Spleen (tissue), 11 donors: ENCODE measurements at regions not wholly inside any gene's neighbourhood (a gene's known extent, or its start where the extent isn't known, plus 50 kb on each side); places are given as distances from the start of the nearest gene placed in this dataset.

Experiments
- DNase-seq: peaks from one replicate; pipeline ENCODE4 v3.0.0-alpha.2; 2020
- H3K27ac ChIP-seq, 8 donors: fragments of 200-600 bp; sonication (generic) in 7 of 8; 1 replicate in 4 of 8; 2 replicates in 4 of 8; pipeline versions ENCODE4 v1.5.0 to v1.8.0; 2016 to 2021; ENCODE audit warnings: inconsistent platforms in 4 of 8, mild to moderate bottlenecking in 4 of 8, moderate library complexity in 1 of 8
- H3K27me3 ChIP-seq, 7 donors: fragments of 200-600 bp; sonication (generic) in 6 of 7; replicated peaks in 1 of 7; 1 replicate in 4 of 7; 2 replicates in 3 of 7; pipeline versions ENCODE4 v1.5.0 to v1.8.0; 2016 to 2021; ENCODE audit warnings: inconsistent platforms in 3 of 7, mild to moderate bottlenecking in 1 of 7
- H3K36me3 ChIP-seq, 6 donors: fragments of 200-600 bp; sonication (generic) in 5 of 6; 1 replicate in 4 of 6; 2 replicates in 2 of 6; pipeline versions ENCODE4 v1.5.0 to v1.8.0; 2016 to 2021; ENCODE audit warnings: inconsistent platforms in 2 of 6
- H3K4me1 ChIP-seq, 6 donors: fragments of 200-600 bp; sonication (generic) in 5 of 6; 1 replicate in 3 of 6; 2 replicates in 3 of 6; pipeline versions ENCODE4 v1.5.0 to v1.8.0; 2016 to 2021; ENCODE audit warnings: inconsistent platforms in 3 of 6
- H3K4me3 ChIP-seq, 8 donors: fragments of 200-600 bp; sonication (generic) in 7 of 8; 1 replicate in 4 of 8; 2 replicates in 4 of 8; pipeline versions ENCODE4 v1.5.0 to v1.8.0; 2016 to 2021; ENCODE audit warnings: inconsistent platforms in 4 of 8, mild to moderate bottlenecking in 4 of 8, moderate library complexity in 2 of 8
- H3K9me3 ChIP-seq, 8 donors: fragments of 200-600 bp; sonication (generic) in 7 of 8; 1 replicate in 4 of 8; 2 replicates in 4 of 8; pipeline versions ENCODE4 v1.5.0 to v1.8.0; 2016 to 2021; ENCODE audit warnings: inconsistent platforms in 4 of 8
- CTCF ChIP-seq, 11 experiments: fragments of 200-600 bp in 7 of 11; fragments of 450-650 bp in 4 of 11; sonication (generic) in 4 of 11; IDR thresholded peaks in 8 of 11; conservative IDR thresholded peaks in 3 of 11; 1 replicate in 7 of 11; 2 replicates in 4 of 11; pipeline versions ENCODE4 v1.4.0 to v1.8.0; 2016 to 2021; ENCODE audit warnings: antibody characterized with exemption in 11 of 11, inconsistent platforms in 4 of 11, mild to moderate bottlenecking in 1 of 11
- POLR2A ChIP-seq, 3 donors: fragments of 450-650 bp; IDR thresholded peaks; one replicate each; pipeline ENCODE4 v1.5.1; 2017; ENCODE audit warnings: antibody characterized with exemption in 3 of 3, mild to moderate bottlenecking in 1 of 3
- POLR2AphosphoS5 ChIP-seq, 3 donors: sonication (generic); formaldehyde crosslinking; IDR thresholded peaks; one replicate each; pipeline ENCODE4 v1.5.1; 2017; ENCODE audit warnings: antibody characterized with exemption in 3 of 3
- WGBS, 5 donors: extraction: QIAGEN DNeasy Blood & Tissue Kit in 3 of 5; methylation state at CpG; one replicate each; pipeline versions ENCODE4 v1.1.5 to v1.1.7; 2013 to 2018; 5-methylcytosine and 5-hydroxymethylcytosine counted together
- intact Hi-C: fragments of 100-400 bp; cut with DNase I; formaldehyde crosslinking; loops from one replicate; pipeline ENCODE4 v1.15.0; 2023; ENCODE audit warnings: low total_unique reads
- donor health status: healthy with polysubstance abuse.
- donor health status: DM: no; HTN: no; CAD: no; lungs with moderate emphysema.
- donor health status: DM: no; HTN: no; CAD: no.
- donor health status: Bipolar disorder and iron deficiency.
- donor health status: healthy.
- donor health status: DM: no; HTN: no; CAD: no.
- donor health status: DM: yes; HTN: yes; CAD: no.

GRCh38 chr1:219443763-219444162, 169.1 kb downstream of the ZC3H11B start:
- DNase-seq = no peak
- 74 to 91% (median 79%) methylated on average over 2 of the region's 2 CpGs for WGBS, 5 donors
- intact Hi-C loops = no loop called here
- no peaks in the 10 kb centered on the region for H3K9me3 ChIP-seq
- no peak overlapping the region for H3K4me3 ChIP-seq
- no peak overlapping the region for H3K27ac ChIP-seq
- TF ChIP-seq CTCF (IDR thresholded peaks at IDR 0.05 in 8 of 11, conservative IDR thresholded peaks at IDR 0.05 in 3 of 11) (no peak), POLR2A (IDR thresholded peaks at IDR 0.05) (no peak), POLR2AphosphoS5 (IDR thresholded peaks at IDR 0.05) (no peak)
- no peaks in the 10 kb centered on the region for H3K27me3 ChIP-seq
- H3K4me1 ChIP-seq = no peaks in the 10 kb centered on the region
- no peaks in the 10 kb centered on the region for H3K36me3 ChIP-seq

GRCh38 chr1:219442611-219443061, 170.3 kb downstream of the ZC3H11B start:
- TF ChIP-seq CTCF (IDR thresholded peaks at IDR 0.05 in 8 of 11, conservative IDR thresholded peaks at IDR 0.05 in 3 of 11) (no peak), POLR2A (IDR thresholded peaks at IDR 0.05) (no peak), POLR2AphosphoS5 (IDR thresholded peaks at IDR 0.05) (no peak)
- no peaks in the 10 kb centered on the region for H3K9me3 ChIP-seq
- H3K27ac ChIP-seq = no peak overlapping the region
- no peaks in the 10 kb centered on the region for H3K4me1 ChIP-seq
- H3K4me3 ChIP-seq = no peak overlapping the region
- no peaks in the 10 kb centered on the region for H3K36me3 ChIP-seq
- intact Hi-C loops = no loop called here
- H3K27me3 ChIP-seq = no peaks in the 10 kb centered on the region
- DNase-seq = no peak
- WGBS, 5 donors = 46 to 67% (median 56%) methylated on average over 4 of the region's 4 CpGs

- Histone ChIP-seq H3K36me3 (no peaks in the 10 kb centered on the region), H3K4me1 (no peaks in the 10 kb centered on the region), H3K27ac (no peak overlapping the region), H3K4me3 (no peak overlapping the region), H3K9me3 (no peaks in the 10 kb centered on the region), H3K27me3 (no peaks in the 10 kb centered on the region)
- DNase-seq = no peak
- no peak for TF ChIP-seq CTCF (IDR thresholded peaks at IDR 0.05 in 8 of 11, conservative IDR thresholded peaks at IDR 0.05 in 3 of 11)
- no peak for TF ChIP-seq POLR2AphosphoS5 (IDR thresholded peaks at IDR 0.05)
- TF ChIP-seq POLR2A (IDR thresholded peaks at IDR 0.05) = no peak
- intact Hi-C loops = no loop called here
Measured at GRCh38 chr1:219441884-219442283, 171.0 kb downstream of the ZC3H11B start.

GRCh38 chr1:219439376-219439775, 173.5 kb downstream of the ZC3H11B start:
- Histone ChIP-seq H3K4me3 (no peak overlapping the region), H3K4me1 (no peaks in the 10 kb centered on the region), H3K9me3 (no peaks in the 10 kb centered on the region), H3K27ac (no peak overlapping the region), H3K27me3 (no peaks in the 10 kb centered on the region), H3K36me3 (no peaks in the 10 kb centered on the region)
- no peak for TF ChIP-seq POLR2AphosphoS5 (IDR thresholded peaks at IDR 0.05)
- no peak for TF ChIP-seq POLR2A (IDR thresholded peaks at IDR 0.05)
- no peak for TF ChIP-seq CTCF (IDR thresholded peaks at IDR 0.05 in 8 of 11, conservative IDR thresholded peaks at IDR 0.05 in 3 of 11)
- DNase-seq = no peak
- intact Hi-C loops = no loop called here
- 76 to 91% (median 80%) methylated on average over 2 of the region's 2 CpGs for WGBS, 5 donors
